HT1080 (cell line): ENCODE measurements at regions not wholly inside any gene's neighbourhood (a gene's known extent, or its start where the extent isn't known, plus 50 kb on each side); places are given as distances from the start of the nearest gene placed in this dataset.
A peak's percentile ranks its signal among the peaks of the same experiment; 100 is the strongest.
"Not testable (repeated sequence)": the region's sequence is repeated elsewhere in the genome, so short reads cannot be mapped to it uniquely, and the experiment has no call there.

Experiments used
- DNase-seq: peaks from one replicate; pipeline ENCODE4 v3.0.0-alpha.2; 2015; ENCODE audit warnings: low read depth

- DNase-seq, result no peak
Measured at GRCh38 chr20:48058611-48059559, 273.6 kb upstream of the SULF2 start.

DNA sequence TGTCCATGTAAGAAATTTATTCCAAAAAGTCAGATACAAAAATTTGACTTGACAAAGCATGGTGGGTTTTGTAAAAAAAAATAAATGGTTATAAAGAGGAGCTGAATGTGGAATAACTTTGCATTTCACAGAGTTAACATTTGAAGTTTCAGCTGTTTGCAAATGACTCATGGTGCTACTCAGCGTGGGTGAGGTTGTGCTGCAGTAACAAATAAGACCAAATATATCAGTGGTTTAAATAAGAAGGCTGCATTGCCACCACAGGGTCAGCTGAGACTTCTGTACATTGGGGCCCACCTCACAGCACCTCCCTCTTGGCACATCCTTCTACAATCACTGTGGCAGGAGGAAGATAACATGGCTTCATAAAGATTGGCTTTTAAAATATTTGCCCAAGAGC is 272.5 kb upstream of the SULF2 start:
- no peak for DNase-seq

DNA sequence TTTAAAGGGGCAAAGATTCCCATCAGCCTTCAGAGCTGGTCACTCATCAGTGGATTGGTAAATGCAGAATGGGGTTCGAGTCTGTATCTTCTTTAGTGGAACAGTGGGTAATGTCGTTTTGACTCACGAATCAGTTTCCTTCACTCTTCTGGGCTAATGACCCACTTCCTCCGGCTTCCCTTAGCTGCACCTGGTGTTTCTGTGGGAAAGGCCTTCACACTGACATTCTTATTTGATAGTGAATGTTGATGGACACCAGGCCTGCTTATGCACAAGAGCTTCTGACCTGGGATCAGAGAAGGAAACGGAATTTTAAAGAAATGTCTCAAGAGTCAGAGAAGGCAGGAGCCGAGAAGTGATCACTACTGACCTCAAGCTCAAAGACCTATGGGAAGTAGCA is 272.0 kb upstream of the SULF2 start:
- DNase-seq, result no peak

GRCh38 chr20:48056218-48056617 is 270.9 kb upstream of the SULF2 start:
- no peak for DNase-seq

GRCh38 chr20:48054051-48054450 is 268.8 kb upstream of the SULF2 start:
- DNase-seq, result no peak

DNA sequence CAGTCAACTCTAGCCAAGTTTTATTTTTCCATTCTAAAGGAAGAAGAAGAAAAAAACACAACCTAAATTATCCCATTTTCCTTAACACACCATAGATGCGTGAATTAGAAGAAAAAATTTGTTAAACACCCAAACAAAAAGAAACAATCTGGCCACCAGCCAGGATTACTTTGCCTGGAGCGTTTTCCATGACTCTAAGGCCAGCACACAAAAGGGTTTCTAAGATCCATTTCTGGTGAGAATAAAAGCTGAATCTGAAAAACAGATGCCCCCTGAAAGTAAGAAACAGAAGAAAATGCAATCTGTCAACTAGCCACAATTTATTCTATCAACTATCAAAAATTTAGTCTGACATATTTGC is 267.2 kb upstream of the SULF2 start:
- no peak for DNase-seq

- DNase-seq, result peak; percentile 32
Measured at GRCh38 chr20:48051794-48052474, 266.7 kb upstream of the SULF2 start.

GRCh38 chr20:48049641-48050040 is 264.4 kb upstream of the SULF2 start:
- DNase-seq, result no peak

DNA sequence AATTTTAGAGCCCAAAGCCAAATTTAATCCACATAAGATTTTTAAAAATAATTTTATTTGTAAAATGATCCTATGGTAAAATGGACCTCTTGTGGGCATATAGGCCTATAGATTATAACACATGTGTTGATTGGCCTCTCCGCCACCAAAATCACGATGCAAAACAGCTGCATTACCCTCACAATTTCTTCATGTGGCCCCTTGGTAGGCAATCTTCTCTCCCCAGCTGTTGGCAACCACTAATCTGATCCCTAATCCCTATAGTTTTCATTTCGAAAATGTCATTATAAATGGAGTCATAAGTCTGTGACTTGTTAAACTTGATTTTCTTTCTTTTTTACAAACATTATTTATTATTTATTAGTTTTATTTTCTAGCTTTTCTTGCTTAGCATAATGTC is 263.9 kb upstream of the SULF2 start:
- DNase-seq, result no peak

DNA sequence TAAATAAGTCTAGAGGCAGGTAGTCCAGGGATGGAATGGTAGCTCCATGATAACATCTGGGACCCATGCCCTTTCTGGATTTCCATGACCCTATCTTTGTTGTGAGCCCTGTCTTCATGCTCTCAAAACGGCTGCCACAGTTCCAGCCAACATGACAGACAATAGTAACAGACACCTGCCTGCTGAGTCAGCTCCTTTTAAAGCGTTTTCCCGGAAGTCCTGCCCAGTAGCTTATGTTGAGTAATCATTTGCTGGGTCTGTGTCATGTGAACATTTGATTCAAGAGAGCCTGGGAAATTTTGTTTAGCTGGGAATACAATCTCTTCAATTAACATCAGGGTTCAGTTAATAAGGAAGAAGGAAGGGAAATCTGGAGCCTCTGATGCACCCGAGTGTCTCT is 262.2 kb upstream of the SULF2 start:
- DNase-seq, result peak; percentile 6

DNA sequence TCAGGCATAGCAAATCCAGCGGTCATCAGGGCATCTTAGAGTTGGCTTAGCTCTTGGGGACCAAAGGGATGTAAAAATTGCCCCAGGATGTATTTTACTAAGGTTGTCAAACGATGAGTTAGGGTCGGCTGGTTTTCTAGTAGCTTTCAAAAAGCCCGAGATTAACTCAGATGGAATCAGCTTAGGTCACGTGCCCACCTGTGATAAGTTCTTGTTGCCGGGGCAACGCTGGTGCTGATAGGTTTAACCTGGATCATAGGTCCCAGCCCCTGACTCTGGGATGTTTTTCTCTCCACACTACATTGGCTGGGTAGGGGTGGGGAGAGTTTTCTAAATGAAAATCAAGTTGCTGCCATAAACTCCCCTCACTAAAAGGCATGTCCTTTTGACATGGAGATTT is 257.3 kb upstream of the SULF2 start:
- no peak for DNase-seq

DNA sequence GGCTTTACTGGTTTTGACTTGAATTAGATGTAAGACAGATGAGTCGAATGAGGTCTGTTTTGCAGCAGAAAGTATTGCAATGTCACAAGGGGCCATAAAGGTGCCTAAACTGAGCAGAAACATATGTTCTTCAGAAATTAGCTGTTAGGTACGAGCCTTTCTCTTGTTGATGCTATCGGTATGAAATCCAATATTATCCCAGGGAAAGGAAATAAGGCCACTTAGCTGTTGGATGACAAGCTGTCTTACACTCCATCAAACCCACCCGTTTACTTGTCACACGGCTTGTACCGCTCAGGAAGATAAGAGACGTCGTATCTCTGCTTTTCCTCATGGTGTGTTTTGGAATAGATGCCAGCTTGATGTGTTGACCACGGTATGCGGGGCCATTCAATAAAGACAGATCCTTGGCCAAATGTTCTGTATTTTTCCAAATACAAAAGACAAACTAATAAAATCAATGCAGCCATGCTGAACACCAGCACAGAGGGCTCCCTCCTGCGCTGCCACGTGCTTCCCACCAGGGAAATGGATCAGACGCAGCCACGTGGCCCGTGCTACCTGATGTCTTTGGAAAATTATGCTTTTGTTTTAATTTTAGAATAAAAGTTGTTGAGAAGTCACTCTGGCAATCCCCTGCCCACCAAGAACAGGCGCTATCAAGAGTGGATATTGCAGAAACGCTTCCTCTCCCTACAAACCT is 255.9 kb upstream of the SULF2 start:
- DNase-seq, result no peak

- DNase-seq, result no peak
Measured at GRCh38 chr20:48040491-48040890, 255.2 kb upstream of the SULF2 start.

DNA sequence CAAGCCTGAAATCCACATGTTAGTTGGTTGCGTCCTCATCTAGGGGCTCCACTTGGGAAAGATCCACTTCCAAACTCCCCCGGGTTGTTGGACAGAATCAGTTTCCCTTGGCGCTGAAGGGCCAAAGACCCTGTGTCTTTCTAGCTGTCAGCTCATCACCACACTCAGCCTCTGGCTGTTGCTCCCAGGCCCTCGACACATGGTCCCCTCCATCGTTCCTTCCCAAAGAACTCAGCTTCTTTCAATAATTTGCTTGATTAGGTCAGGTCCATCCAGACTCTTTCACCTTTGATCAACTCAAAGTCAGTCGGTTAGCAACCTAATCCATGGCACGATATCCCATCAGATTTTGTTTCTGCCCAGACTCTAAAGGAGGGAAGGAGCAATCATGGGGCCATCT is 254.8 kb upstream of the SULF2 start:
- no peak for DNase-seq

DNA sequence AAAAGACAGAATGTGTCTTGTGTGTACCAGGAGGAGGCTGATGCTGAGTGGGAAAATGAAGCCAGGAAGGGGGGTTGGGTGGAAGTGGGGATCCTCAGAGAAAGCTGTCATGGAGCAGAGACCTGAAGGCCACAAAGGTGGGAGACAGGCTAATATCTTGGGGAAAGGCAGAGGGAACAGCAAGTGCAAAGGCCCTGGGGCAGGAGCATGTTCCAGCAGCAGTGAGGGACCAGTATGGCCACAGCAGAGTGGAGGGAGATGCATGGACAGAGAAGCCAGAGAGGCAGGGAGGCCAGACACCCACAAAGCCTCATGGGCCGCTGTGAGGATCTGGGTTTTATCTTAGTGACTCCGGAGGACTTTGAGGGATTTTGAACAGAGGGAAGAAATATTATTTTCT is 254.2 kb upstream of the SULF2 start:
- DNase-seq, result no peak

- DNase-seq, result no peak
Measured at GRCh38 chr20:48038713-48039112, 253.4 kb upstream of the SULF2 start.

DNA sequence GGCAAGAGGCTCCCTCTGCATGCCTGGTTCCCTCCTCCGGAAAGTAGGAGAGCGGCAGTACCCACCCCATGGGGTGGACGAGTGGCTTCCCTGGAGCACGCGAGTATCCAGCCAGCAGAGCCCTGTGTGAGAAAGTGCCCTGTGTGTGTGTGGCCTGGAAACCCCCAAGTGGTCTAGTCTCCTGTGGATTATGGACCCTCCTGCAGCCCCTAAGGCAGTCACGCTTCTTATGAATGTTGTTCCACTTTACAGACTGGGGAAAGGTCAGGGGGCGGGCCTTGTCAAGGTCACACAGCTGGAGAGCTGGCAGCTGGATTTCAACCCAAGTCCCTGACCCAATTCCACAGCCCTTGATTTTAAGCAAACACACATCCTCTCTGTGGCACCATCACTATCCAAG is 252.5 kb upstream of the SULF2 start:
- DNase-seq, result not testable (repeated sequence)

DNA sequence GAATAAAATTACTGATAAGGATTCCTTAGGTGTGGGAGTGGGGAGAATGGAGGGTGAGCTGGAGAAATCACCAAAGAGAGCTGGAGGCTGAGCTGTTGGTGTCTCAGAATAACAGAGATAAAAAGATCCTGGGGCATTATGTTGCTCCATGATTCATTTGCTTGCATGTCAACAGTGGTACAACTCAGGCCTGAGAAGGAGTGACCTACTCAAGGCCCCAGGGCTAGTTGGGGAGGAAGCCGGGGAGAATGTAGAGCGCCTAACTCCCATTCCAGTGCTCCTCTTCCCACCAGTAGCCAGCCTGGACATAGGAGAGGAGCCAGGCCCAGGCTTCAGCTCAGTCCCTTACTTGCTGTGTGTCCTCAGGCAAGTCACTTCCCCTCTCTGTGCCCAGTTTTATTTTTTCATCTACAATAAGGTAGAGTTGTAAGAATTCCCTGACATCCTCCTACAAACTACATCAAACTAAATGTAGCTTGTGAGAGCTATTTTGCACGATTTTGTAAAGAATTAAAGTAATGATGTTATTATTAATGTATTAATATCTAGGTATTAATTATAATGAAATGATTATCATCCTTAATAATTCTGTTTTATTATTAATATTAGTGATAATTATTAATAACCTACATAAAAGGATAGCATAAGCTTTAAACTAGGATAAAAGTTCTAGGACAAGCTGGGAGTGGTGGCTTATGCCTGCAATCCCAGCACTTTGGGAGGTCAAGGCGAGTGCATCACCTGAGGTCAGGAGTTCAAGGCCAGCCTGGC is 250.9 kb upstream of the SULF2 start:
- no peak for DNase-seq

GRCh38 chr20:48034751-48035150 is 249.5 kb upstream of the SULF2 start:
- no peak for DNase-seq

GRCh38 chr20:48033005-48033404 is 247.7 kb upstream of the SULF2 start:
- not testable (repeated sequence) for DNase-seq

DNA sequence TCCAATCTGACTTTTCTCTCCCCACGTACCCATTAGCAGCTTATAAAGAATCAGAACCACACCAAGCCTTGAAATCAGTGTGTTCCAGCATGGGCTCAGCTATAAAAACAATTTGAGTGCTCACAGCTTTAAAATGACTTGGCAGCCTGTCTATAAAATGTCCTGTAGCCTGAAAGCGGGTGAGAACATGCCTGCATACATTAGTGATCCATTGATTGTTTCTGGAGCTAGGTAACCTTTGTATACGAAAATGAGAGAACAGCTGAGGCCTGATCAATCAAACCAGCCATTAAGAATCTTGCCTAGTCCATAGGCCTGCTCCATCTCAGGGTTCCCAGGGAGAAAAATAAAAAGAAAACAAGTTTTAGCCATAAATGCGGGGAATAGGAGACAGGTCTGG is 245.8 kb upstream of the SULF2 start:
- no peak for DNase-seq
